Stimulated activated CD4-positive, alpha-beta T cell treated with anti-CD3 and anti-CD28 coated beads, Interleukin-4, amount 100 ng/mL, for 24 hours (primary cell): ENCODE measurements at regions not wholly inside any gene's neighbourhood (a gene's known extent, or its start where the extent isn't known, plus 50 kb on each side); places are given as distances from the start of the nearest gene placed in this dataset.
"Not testable (repeated sequence)": the region's sequence is repeated elsewhere in the genome, so short reads cannot be mapped to it uniquely, and the experiment has no call there.

ENCODE experiments used
- DNase-seq: peaks from one replicate; pipeline ENCODE4 v3.0.0-alpha.2; 2020

GRCh38 chr15:30761365-30761764 is 135.4 kb downstream of the ARHGAP11B start:
- not testable (repeated sequence) for DNase-seq

GRCh38 chr15:30769390-30770124 is 134.2 kb upstream of the FAN1 start:
- DNase-seq = not testable (repeated sequence)

GRCh38 chr15:30770759-30771158 is 133.0 kb upstream of the FAN1 start:
- no peak for DNase-seq

GRCh38 chr15:30783019-30783418 is 120.7 kb upstream of the FAN1 start:
- DNase-seq = no peak

- DNase-seq = no peak
Measured at GRCh38 chr15:30788595-30788994, 115.1 kb upstream of the FAN1 start.

- no peak for DNase-seq
Measured at GRCh38 chr15:30791239-30792175, 112.2 kb upstream of the FAN1 start.

GRCh38 chr15:30792843-30793242 is 110.9 kb upstream of the FAN1 start:
- not testable (repeated sequence) for DNase-seq

GRCh38 chr15:30794388-30794787 is 109.3 kb upstream of the FAN1 start:
- DNase-seq = no peak

GRCh38 chr15:30799565-30799964 is 104.2 kb upstream of the FAN1 start:
- DNase-seq = not testable (repeated sequence)

GRCh38 chr15:30801140-30801895 is 102.4 kb upstream of the FAN1 start:
- not testable (repeated sequence) for DNase-seq

GRCh38 chr15:30802001-30802400 is 101.7 kb upstream of the FAN1 start:
- DNase-seq = not testable (repeated sequence)

GRCh38 chr15:30803703-30804102 is 100.0 kb upstream of the FAN1 start:
- not testable (repeated sequence) for DNase-seq

- no peak for DNase-seq
Measured at GRCh38 chr15:30816430-30816829, 87.3 kb upstream of the FAN1 start.

- peak; percentile 47 for DNase-seq
Measured at GRCh38 chr15:30823068-30823813, 80.5 kb upstream of the FAN1 start.

- no peak for DNase-seq
Measured at GRCh38 chr15:30824518-30825195, 79.1 kb upstream of the FAN1 start.

GRCh38 chr15:30827625-30828303 is 76.0 kb upstream of the FAN1 start:
- DNase-seq = no peak

- DNase-seq = not testable (repeated sequence)
Measured at GRCh38 chr15:30828304-30828639, 75.4 kb upstream of the FAN1 start.

GRCh38 chr15:30830961-30831360 is 72.8 kb upstream of the FAN1 start:
- DNase-seq = no peak

GRCh38 chr15:30833379-30833778 is 70.3 kb upstream of the FAN1 start:
- DNase-seq = not testable (repeated sequence)

GRCh38 chr15:30841639-30842038 is 62.1 kb upstream of the FAN1 start:
- DNase-seq = not testable (repeated sequence)

GRCh38 chr15:30842798-30843472 is 60.8 kb upstream of the FAN1 start:
- peak; percentile 32 for DNase-seq
